Panc1 (cell line): ENCODE measurements at regions not wholly inside any gene's neighbourhood (a gene's known extent, or its start where the extent isn't known, plus 50 kb on each side); places are given as distances from the start of the nearest gene placed in this dataset.

Experiments
- ATAC-seq: fragments of 200-7000 bp; cut with Tn5 transposase; 2 replicates; pipeline ENCODE4 v1.9.1; 2020; ENCODE audit warnings: mild to moderate bottlenecking, moderate library complexity
- BruUV-seq: library from RNA; stranded (reverse); fragments of 400-500 nt; replicated peaks from 2 replicates; lab custom pipeline; 2021; lab: Mats Ljungman, UMichigan
- CTCF ChIA-PET: fragments of 300-600 bp; sonication (Branson Sonifier 250); formaldehyde crosslinking; loops from one replicate; lab custom pipeline; 2022; ENCODE audit warnings: antibody characterized with exemption; lab: Charles Lee
- POLR2A ChIA-PET: fragments of 300-600 bp; sonication (Branson Sonifier 250); formaldehyde crosslinking; loops from one replicate; lab custom pipeline; 2022; ENCODE audit warnings: antibody characterized with exemption; lab: Charles Lee
- DNase-seq: peaks from one replicate; pipeline ENCODE4 v3.0.0-alpha.2; 2010; ENCODE audit warnings: low read depth, low spot score
- H3K27ac ChIP-seq: 2 replicates; pipeline ENCODE4 v1.5.1; 2011; ENCODE audit warnings: mild to moderate bottlenecking, low read length, inconsistent platforms
- H3K27me3 ChIP-seq: fragments of 200-500 bp; sonication (Bioruptor generic); 2 replicates; pipeline ENCODE4 v1.6.0; 2014; ENCODE audit warnings: low read length, inconsistent platforms; ENCODE audit not compliant: control insufficient read depth, insufficient read depth
- H3K36me3 ChIP-seq: fragments of 200-500 bp; sonication (Bioruptor generic); 2 replicates; pipeline ENCODE4 v1.5.1; 2014; ENCODE audit warnings: inconsistent platforms, mild to moderate bottlenecking, low read length, moderate library complexity; ENCODE audit not compliant: control insufficient read depth, insufficient read depth
- H3K4me1 ChIP-seq: 2 replicates; pipeline ENCODE4 v1.5.1; 2011; ENCODE audit warnings: inconsistent platforms, mild to moderate bottlenecking, low read length, moderate library complexity; ENCODE audit not compliant: control insufficient read depth, insufficient read depth
- H3K4me3 ChIP-seq, 2 experiments: 2 replicates each; pipeline ENCODE4 v1.5.1; 2011 to 2012; ENCODE audit warnings: low read depth in 2 of 2, low read length in 2 of 2, mild to moderate bottlenecking in 2 of 2, inconsistent platforms in 1 of 2, moderate library complexity in 1 of 2
- H3K9me3 ChIP-seq: fragments of 200-500 bp; sonication (Bioruptor generic); 2 replicates; pipeline ENCODE4 v1.5.1; 2014; ENCODE audit warnings: low read depth, mild to moderate bottlenecking, inconsistent platforms, low read length, moderate library complexity; ENCODE audit not compliant: control insufficient read depth, insufficient read depth
- CTCF ChIP-seq: fragments of 450-650 bp; IDR thresholded peaks from 2 replicates; pipeline ENCODE4 v1.5.1; 2017; ENCODE audit warnings: mild to moderate bottlenecking
- POLR2AphosphoS5 ChIP-seq: IDR thresholded peaks from 2 replicates; pipeline ENCODE4 v1.6.1; 2012; ENCODE audit warnings: mild to moderate bottlenecking, low read depth, low read length, moderate library complexity
- SIN3A ChIP-seq: IDR thresholded peaks from 2 replicates; pipeline ENCODE4 v1.6.1; 2012; ENCODE audit warnings: low read depth, mild to moderate bottlenecking, low read length, moderate library complexity, borderline replicate concordance; ENCODE audit not compliant: insufficient read depth
- TCF7L2 ChIP-seq: IDR thresholded peaks from 2 replicates; pipeline ENCODE4 v1.6.1; 2011; ENCODE audit warnings: mild to moderate bottlenecking, low read depth, low read length, inconsistent platforms
- in situ Hi-C: cut with HindIII; loops from 2 replicates; pipeline ENCODE4 v1.10.0; 2016; ENCODE audit warnings: low sequenced_read_pairs, low pct_unique_long_range_greater_than_20kb
- intact Hi-C: fragments of 100-400 bp; cut with micrococcal nuclease; formaldehyde crosslinking; loops from one replicate; pipeline ENCODE4 v1.10.0; 2022; ENCODE audit not compliant: unreplicated experiment
- TF ChIP-seq, protein P1 (sequence below), 2 experiments: IDR thresholded peaks; 2 replicates each; pipeline ENCODE4 v1.6.1; 2011 to 2012; ENCODE audit warnings: low read depth in 2 of 2, control low read depth in 1 of 2, low read length in 1 of 2, mild to moderate bottlenecking in 1 of 2, moderate library complexity in 1 of 2; ENCODE audit not compliant: insufficient read depth in 1 of 2

DNA sequence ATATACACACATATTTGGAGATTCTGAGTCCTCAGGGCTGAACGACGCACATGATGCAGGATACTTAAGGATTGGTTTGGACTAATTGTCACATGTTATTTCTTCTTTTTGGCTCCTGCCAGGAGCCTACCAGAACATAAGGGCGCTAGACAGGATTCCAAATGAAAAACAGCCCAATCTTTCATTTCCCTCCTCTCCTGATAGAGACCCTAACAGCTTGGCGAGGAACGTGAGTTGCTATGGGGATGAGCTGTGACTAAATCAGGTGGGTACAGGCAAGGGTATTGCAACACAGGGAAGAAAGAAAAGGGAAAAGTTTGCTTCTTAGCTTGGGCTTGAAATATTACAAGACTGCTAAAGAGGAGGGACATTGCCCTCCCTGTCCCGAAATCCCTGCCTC lies 109.9 kb downstream of the AIPL1 start:
- intact Hi-C loops, result no loop called here
- Histone ChIP-seq H3K4me1 (no peaks in the 10 kb centered on the region), H3K9me3 (no peaks in the 10 kb centered on the region), H3K36me3 (no peaks in the 10 kb centered on the region), H3K4me3 (no peak overlapping the region), H3K27me3 (no peaks in the 10 kb centered on the region; the same call in none of the 2 replicates), H3K27ac (no peak overlapping the region)
- DNase-seq (no peak), ATAC-seq (no peak)
- ChIA-PET POLR2A (no interaction called here), CTCF (no interaction called here)
- no TSS peak for BruUV-seq
- no peak for TF ChIP-seq POLR2AphosphoS5
- in situ Hi-C loops, result no loop called here

DNA sequence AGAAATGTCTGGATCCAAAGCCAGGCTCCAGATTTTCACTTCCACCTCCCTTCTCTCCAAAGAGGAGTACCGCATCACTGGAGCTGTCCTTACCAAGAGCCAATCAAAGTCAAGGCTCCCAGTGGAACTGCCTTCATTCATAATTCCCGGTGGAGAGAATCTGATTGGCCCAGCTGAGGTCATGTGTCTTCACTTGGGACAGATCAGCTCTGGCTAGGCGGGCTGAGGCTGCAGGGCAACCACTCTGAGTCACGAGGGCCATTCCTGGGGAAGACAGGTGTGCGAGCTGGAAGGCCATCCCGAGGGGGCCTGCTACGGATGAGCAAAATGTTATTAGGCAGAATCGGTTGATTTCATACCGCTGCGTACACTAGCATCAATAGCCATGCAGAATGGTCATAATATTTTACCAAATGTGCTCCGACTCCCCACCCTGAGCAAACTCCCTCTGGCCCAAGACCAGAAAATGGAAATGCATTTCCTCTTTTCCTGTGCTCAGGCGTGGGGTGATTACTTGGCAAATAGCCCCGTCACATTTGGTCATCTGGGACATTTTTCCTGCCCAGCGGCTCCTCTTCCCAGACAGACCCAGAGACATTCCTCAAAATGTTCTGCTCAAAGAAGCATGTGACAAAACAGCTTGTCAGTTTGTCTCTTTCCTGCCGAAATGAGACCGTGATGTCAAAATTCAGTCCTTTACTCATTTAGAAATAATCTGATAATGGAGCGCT lies 111.1 kb downstream of the AIPL1 start:
- no peak overlapping the region for H3K27ac ChIP-seq
- no peaks in the 10 kb centered on the region for H3K4me1 ChIP-seq
- in situ Hi-C loops (no loop called here), intact Hi-C loops (no loop called here)
- ChIA-PET CTCF (no interaction called here), POLR2A (no interaction called here)
- DNase-seq (no peak), ATAC-seq (no peak)
- no peaks in the 10 kb centered on the region; the same call in 1 of the 2 replicates for H3K27me3 ChIP-seq
- TF ChIP-seq, protein P1, sequence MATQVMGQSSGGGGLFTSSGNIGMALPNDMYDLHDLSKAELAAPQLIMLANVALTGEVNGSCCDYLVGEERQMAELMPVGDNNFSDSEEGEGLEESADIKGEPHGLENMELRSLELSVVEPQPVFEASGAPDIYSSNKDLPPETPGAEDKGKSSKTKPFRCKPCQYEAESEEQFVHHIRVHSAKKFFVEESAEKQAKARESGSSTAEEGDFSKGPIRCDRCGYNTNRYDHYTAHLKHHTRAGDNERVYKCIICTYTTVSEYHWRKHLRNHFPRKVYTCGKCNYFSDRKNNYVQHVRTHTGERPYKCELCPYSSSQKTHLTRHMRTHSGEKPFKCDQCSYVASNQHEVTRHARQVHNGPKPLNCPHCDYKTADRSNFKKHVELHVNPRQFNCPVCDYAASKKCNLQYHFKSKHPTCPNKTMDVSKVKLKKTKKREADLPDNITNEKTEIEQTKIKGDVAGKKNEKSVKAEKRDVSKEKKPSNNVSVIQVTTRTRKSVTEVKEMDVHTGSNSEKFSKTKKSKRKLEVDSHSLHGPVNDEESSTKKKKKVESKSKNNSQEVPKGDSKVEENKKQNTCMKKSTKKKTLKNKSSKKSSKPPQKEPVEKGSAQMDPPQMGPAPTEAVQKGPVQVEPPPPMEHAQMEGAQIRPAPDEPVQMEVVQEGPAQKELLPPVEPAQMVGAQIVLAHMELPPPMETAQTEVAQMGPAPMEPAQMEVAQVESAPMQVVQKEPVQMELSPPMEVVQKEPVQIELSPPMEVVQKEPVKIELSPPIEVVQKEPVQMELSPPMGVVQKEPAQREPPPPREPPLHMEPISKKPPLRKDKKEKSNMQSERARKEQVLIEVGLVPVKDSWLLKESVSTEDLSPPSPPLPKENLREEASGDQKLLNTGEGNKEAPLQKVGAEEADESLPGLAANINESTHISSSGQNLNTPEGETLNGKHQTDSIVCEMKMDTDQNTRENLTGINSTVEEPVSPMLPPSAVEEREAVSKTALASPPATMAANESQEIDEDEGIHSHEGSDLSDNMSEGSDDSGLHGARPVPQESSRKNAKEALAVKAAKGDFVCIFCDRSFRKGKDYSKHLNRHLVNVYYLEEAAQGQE (IDR thresholded peaks at IDR 0.05; ENCODE audit: insufficient read depth in 1 of 2, low read depth in 2 of 2, low read length in 1 of 2), result no peak
- no peak for TF ChIP-seq POLR2AphosphoS5
- no peak for TF ChIP-seq SIN3A
- BruUV-seq, result no TSS peak
- H3K4me3 ChIP-seq, result no peak overlapping the region
- no peaks in the 10 kb centered on the region for H3K9me3 ChIP-seq
- H3K36me3 ChIP-seq, result no peaks in the 10 kb centered on the region

- in situ Hi-C loops (no loop called here), intact Hi-C loops (no loop called here)
- Histone ChIP-seq H3K27me3 (no peaks in the 10 kb centered on the region; the same call in 1 of the 2 replicates), H3K4me1 (no peaks in the 10 kb centered on the region), H3K9me3 (no peaks in the 10 kb centered on the region), H3K27ac (no peak overlapping the region), H3K4me3 (no peak overlapping the region), H3K36me3 (no peaks in the 10 kb centered on the region)
- no peak for ATAC-seq
- TF ChIP-seq CTCF (no peak), POLR2AphosphoS5 (no peak), SIN3A (no peak), TCF7L2 (no peak)
- TF ChIP-seq, protein P1 (IDR thresholded peaks at IDR 0.05; ENCODE audit: insufficient read depth in 1 of 2, low read depth in 2 of 2, low read length in 1 of 2), result no peak
- DNase-seq, result no peak
- POLR2A ChIA-PET, result interaction anchor here (0.6 kb wide), 1 partner anchor 28 kb away, joined by 3 read pairs; no protein-coding TSS in a partner anchor
- no TSS peak for BruUV-seq
- CTCF ChIA-PET, result no interaction called here
Observed at GRCh38 chr17:6322316-6322715, 112.6 kb downstream of the AIPL1 start.
